Thyroid gland (tissue), 4 donors: ENCODE measurements at regions not wholly inside any gene's neighbourhood (a gene's known extent, or its start where the extent isn't known, plus 50 kb on each side); places are given as distances from the start of the nearest gene placed in this dataset.

Experiments
- DNase-seq, 2 donors: peaks; one replicate each; pipeline ENCODE4 v3.0.0-alpha.2; 2019
- H3K27ac ChIP-seq, 3 donors: fragments of 200-600 bp; sonication (generic); 1 replicate in 2 of 3; 2 replicates in 1 of 3; pipeline ENCODE4 v1.5.1; 2016 to 2019; ENCODE audit warnings: mild to moderate bottlenecking in 1 of 3, moderate library complexity in 1 of 3
- H3K27me3 ChIP-seq: fragments of 200-600 bp; sonication (generic); one replicate; pipeline ENCODE4 v1.5.1; 2019
- H3K36me3 ChIP-seq, 2 donors: fragments of 200-600 bp; sonication (generic); one replicate each; pipeline ENCODE4 v1.5.1; 2016 to 2019
- H3K4me1 ChIP-seq, 2 donors: fragments of 200-600 bp; sonication (generic); one replicate each; pipeline ENCODE4 v1.5.1; 2017 to 2019
- H3K4me3 ChIP-seq, 3 donors: fragments of 200-600 bp; sonication (generic); replicated peaks in 1 of 3; 1 replicate in 2 of 3; 2 replicates in 1 of 3; pipeline ENCODE4 v1.5.1; 2016; ENCODE audit warnings: mild to moderate bottlenecking in 1 of 3
- H3K9me3 ChIP-seq: fragments of 200-600 bp; sonication (generic); one replicate; pipeline ENCODE4 v1.5.1; 2017
- POLR2A ChIP-seq, 2 donors: fragments of 450-650 bp; IDR thresholded peaks; one replicate each; pipeline ENCODE4 v1.6.1; 2017; ENCODE audit warnings: antibody characterized with exemption in 2 of 2, mild to moderate bottlenecking in 2 of 2, moderate library complexity in 1 of 2
- WGBS, 2 donors: methylation state at CpG; one replicate each; pipeline ENCODE4 v1.1.5; 2017; 5-methylcytosine and 5-hydroxymethylcytosine counted together
- intact Hi-C: fragments of 100-400 bp; cut with DNase I; formaldehyde crosslinking; loops from one replicate; pipeline ENCODE4 v1.15.1; 2023
- TF ChIP-seq, protein P1 (sequence below), 6 experiments: fragments of 200-600 bp in 3 of 6; fragments of 450-650 bp in 3 of 6; sonication (generic) in 3 of 6; IDR thresholded peaks; one replicate each; pipeline ENCODE4 v1.5.1; 2016 to 2019; ENCODE audit warnings: antibody characterized with exemption in 6 of 6, mild to moderate bottlenecking in 2 of 6, inconsistent platforms in 1 of 6, moderate library complexity in 1 of 6

DNA sequence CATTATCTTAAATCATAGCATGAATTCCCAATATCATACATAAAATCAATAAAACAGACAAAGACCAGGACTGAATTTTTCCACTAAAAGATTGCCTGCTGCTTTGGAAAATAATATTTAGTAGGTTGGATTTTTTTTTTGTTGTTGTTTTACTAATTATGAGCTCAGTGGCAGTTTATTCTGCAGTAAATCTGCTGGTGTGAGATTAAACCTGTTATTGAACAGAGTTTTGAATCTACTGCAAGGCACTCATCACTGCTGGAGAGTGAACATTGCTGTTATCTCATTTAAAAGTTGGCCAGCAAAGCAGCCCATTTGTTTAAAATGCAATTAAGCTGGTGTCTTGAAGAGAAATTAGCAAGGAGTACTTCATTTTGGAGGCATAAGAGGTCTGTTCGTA is 986.1 kb downstream of the ADGRL2 start:
- DNase-seq = no peak
- Histone ChIP-seq H3K9me3 (peaks cover 4% of the 10 kb centered on the region), H3K27ac (no peak overlapping the region), H3K36me3 (no peaks in the 10 kb centered on the region), H3K4me1 (no peaks in the 10 kb centered on the region), H3K27me3 (no peaks in the 10 kb centered on the region), H3K4me3 (no peak overlapping the region)
- intact Hi-C loops = no loop called here
- WGBS, 2 donors = 67 to 68% methylated on average over 1 of the region's 1 CpG
- TF ChIP-seq, protein P1, sequence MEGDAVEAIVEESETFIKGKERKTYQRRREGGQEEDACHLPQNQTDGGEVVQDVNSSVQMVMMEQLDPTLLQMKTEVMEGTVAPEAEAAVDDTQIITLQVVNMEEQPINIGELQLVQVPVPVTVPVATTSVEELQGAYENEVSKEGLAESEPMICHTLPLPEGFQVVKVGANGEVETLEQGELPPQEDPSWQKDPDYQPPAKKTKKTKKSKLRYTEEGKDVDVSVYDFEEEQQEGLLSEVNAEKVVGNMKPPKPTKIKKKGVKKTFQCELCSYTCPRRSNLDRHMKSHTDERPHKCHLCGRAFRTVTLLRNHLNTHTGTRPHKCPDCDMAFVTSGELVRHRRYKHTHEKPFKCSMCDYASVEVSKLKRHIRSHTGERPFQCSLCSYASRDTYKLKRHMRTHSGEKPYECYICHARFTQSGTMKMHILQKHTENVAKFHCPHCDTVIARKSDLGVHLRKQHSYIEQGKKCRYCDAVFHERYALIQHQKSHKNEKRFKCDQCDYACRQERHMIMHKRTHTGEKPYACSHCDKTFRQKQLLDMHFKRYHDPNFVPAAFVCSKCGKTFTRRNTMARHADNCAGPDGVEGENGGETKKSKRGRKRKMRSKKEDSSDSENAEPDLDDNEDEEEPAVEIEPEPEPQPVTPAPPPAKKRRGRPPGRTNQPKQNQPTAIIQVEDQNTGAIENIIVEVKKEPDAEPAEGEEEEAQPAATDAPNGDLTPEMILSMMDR (IDR thresholded peaks at IDR 0.05) = no peak
- TF ChIP-seq POLR2A (IDR thresholded peaks at IDR 0.05) = no peak

DNA sequence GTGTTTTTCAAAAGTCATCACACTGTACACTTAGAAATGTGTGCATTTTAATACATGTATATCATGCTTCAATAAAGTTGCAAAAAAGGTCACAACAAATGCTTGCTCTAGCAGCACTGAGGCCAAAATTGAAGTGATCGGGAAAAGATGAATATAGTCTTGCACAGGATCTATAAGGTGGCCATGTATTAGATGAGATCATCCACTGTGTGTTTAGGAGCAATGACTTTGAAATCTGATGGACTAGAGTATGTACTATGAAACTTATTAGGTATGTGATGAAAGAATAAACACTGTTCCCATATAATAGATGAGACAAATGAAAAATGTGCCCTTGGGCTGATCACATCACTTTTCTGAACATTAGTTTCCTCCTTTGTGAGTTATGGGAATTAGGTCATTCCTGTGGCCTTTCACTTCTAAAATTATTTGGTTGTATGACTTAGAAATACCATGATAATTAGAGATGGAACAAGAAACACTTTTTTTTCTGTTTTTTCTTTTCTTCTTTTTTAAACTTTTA is 984.6 kb downstream of the ADGRL2 start:
- WGBS, 2 donors = 98 to 100% methylated on average over 1 of the region's 1 CpG

DNA sequence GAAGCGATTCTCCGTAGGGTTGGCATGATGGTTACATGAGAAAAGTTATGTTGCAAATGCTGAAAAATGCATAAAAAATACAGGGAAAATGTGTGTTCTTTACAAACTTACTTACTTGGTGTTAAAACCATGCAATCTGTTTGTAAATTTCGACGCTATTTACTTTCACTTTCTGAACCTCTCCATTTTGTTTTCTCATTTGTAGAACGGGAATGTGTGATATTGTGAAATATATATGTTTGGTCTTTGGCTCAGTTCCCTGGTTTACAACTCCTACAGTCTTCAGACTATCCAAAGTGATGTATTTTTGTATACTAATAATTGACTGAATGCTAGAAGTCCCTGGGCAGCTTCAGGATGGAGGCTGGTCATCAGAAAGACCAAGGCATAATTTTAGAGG is 982.3 kb downstream of the ADGRL2 start:
- intact Hi-C loops = no loop called here
- no peaks in the 10 kb centered on the region for H3K27me3 ChIP-seq
- no peaks in the 10 kb centered on the region for H3K36me3 ChIP-seq
- WGBS, 2 donors = 91 to 94% methylated on average over 5 of the region's 5 CpGs
- H3K27ac ChIP-seq = no peak overlapping the region
- no peaks in the 10 kb centered on the region for H3K4me1 ChIP-seq
- H3K9me3 ChIP-seq = no peaks in the 10 kb centered on the region
- no peak overlapping the region for H3K4me3 ChIP-seq
- DNase-seq = no peak
- TF ChIP-seq POLR2A (IDR thresholded peaks at IDR 0.05) = no peak
- TF ChIP-seq, protein P1 (IDR thresholded peaks at IDR 0.05) = no peak

More for the DNA sequence above, 984.6 kb downstream of the ADGRL2 start:
- DNase-seq = no peak
- H3K27me3 ChIP-seq = no peaks in the 10 kb centered on the region
- no peaks in the 10 kb centered on the region for H3K4me1 ChIP-seq
- H3K36me3 ChIP-seq = no peaks in the 10 kb centered on the region
- peaks cover 1% of the 10 kb centered on the region for H3K9me3 ChIP-seq
- intact Hi-C loops = no loop called here
- H3K4me3 ChIP-seq = no peak overlapping the region
- no peak overlapping the region for H3K27ac ChIP-seq
- TF ChIP-seq, protein P1 (IDR thresholded peaks at IDR 0.05) = no peak
- no peak for TF ChIP-seq POLR2A (IDR thresholded peaks at IDR 0.05)

DNA sequence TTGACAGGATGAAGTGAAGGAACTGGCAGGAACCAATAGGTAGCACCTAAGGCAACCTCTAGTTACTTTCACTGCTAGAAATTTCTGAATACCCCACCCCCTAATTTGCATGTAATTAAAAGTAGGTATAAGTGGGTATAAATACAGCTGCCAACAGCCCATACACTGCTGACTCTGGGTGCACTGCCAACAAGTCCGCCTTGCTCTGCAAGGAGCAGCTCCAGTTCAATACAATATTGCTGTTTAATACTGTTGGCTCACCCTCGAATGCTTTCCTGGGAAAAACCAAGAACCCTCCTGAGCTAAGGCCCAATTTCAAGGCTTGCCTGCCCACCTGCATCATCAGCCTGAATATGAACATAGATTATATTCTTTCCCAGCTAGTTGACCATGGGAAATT is 981.9 kb downstream of the ADGRL2 start:
- 93 to 98% methylated on average over 2 of the region's 2 CpGs for WGBS, 2 donors
- Histone ChIP-seq H3K4me1 (no peaks in the 10 kb centered on the region), H3K4me3 (no peak overlapping the region), H3K9me3 (no peaks in the 10 kb centered on the region), H3K27ac (no peak overlapping the region), H3K27me3 (no peaks in the 10 kb centered on the region), H3K36me3 (no peaks in the 10 kb centered on the region)
- no peak for DNase-seq
- TF ChIP-seq, protein P1 (IDR thresholded peaks at IDR 0.05) = no peak
- TF ChIP-seq POLR2A (IDR thresholded peaks at IDR 0.05) = no peak
- intact Hi-C loops = no loop called here

DNA sequence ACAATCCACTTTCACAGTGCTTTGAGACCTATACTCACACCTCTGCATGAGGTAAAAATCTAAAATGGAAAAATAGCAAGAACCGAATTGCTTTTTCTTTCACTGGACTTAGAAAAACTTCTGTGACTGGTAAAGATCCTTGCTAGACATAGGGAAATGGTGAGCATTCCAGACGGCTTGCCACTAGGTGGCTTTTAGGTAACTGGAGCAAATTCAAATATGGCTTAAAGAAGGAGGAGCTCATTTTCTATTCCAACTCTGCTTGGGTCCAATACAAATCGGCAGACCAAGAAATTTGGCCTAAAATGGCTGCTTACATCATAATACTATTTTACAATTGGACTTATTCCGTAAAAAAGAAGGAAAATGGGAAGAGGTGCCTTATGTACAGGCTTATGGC is 977.9 kb downstream of the ADGRL2 start:
- H3K4me3 ChIP-seq = no peak overlapping the region
- H3K27me3 ChIP-seq = no peaks in the 10 kb centered on the region
- no peaks in the 10 kb centered on the region for H3K9me3 ChIP-seq
- no peaks in the 10 kb centered on the region for H3K4me1 ChIP-seq
- no peaks in the 10 kb centered on the region for H3K36me3 ChIP-seq
- no peak for TF ChIP-seq POLR2A (IDR thresholded peaks at IDR 0.05)
- TF ChIP-seq, protein P1 (IDR thresholded peaks at IDR 0.05) = peak in 2 of 6 experiments; percentile 15 to 26
- intact Hi-C loops = no loop called here
- 82 to 83% methylated on average over 4 of the region's 4 CpGs for WGBS, 2 donors
- no peak for DNase-seq
- no peak overlapping the region for H3K27ac ChIP-seq
